ENCODE measurements at regions not wholly inside any gene's neighbourhood (a gene's known extent, or its start where the extent isn't known, plus 50 kb on each side); places are given as distances from the start of the nearest gene placed in this dataset.

GRCh38 chr15:88312941-88313579, 56.5 kb upstream of the NTRK3 start:
- no peak for DNase-seq

GRCh38 chr15:88309363-88309762, 52.8 kb upstream of the NTRK3 start:
- no peak for DNase-seq

- DNase-seq, result no peak
Measured at GRCh38 chr15:88307344-88307743, 50.8 kb upstream of the NTRK3 start.

Data from activated CD8-positive, alpha-beta memory T cell treated with anti-CD3 and anti-CD28 coated beads, Interleukin-2, amount 50 U/mL, for 48 hours (primary cell).